CD4-positive, alpha-beta T cell treated with Interleukin-17A for 1 hour (primary cell): ENCODE measurements at regions not wholly inside any gene's neighbourhood (a gene's known extent, or its start where the extent isn't known, plus 50 kb on each side); places are given as distances from the start of the nearest gene placed in this dataset.
A peak's percentile ranks its signal among the peaks of the same experiment; 100 is the strongest.
"Not testable (repeated sequence)": the region's sequence is repeated elsewhere in the genome, so short reads cannot be mapped to it uniquely, and the experiment has no call there.

Experiments used
- DNase-seq: peaks from one replicate; pipeline ENCODE4 v3.0.0-alpha.2; 2020

- no peak for DNase-seq
These were observed 264.0 kb downstream of the CTH start for GRCh38 chr1:70674941-70675685.

GRCh38 chr1:70675737-70676156 lies 264.7 kb downstream of the CTH start:
- no peak for DNase-seq

GRCh38 chr1:70685300-70686286 lies 274.5 kb downstream of the CTH start:
- DNase-seq: peak; percentile 47

- DNase-seq: no peak
These were observed 277.5 kb downstream of the CTH start for GRCh38 chr1:70688580-70688979.

GRCh38 chr1:70706381-70707037 lies 295.4 kb downstream of the CTH start:
- DNase-seq: no peak

- no peak for DNase-seq
These were observed 296.1 kb downstream of the CTH start for GRCh38 chr1:70707214-70707613.

GRCh38 chr1:70714149-70714548 lies 303.1 kb downstream of the CTH start:
- DNase-seq: no peak

- no peak for DNase-seq
These were observed 306.1 kb downstream of the CTH start for GRCh38 chr1:70717211-70717610.

GRCh38 chr1:70717656-70718055 lies 306.6 kb downstream of the CTH start:
- DNase-seq: no peak

- no peak for DNase-seq
These were observed 307.1 kb downstream of the CTH start for GRCh38 chr1:70718086-70718630.

GRCh38 chr1:70719154-70719553 lies 308.1 kb downstream of the CTH start:
- no peak for DNase-seq

GRCh38 chr1:70720109-70720508 lies 309.0 kb downstream of the CTH start:
- DNase-seq: no peak

GRCh38 chr1:70720521-70720920 lies 309.5 kb downstream of the CTH start:
- DNase-seq: no peak

GRCh38 chr1:70727886-70728489 lies 316.9 kb downstream of the CTH start:
- no peak for DNase-seq

GRCh38 chr1:70736518-70736917 lies 311.1 kb downstream of the PTGER3 start:
- DNase-seq: not testable (repeated sequence)

- DNase-seq: no peak
These were observed 310.5 kb downstream of the PTGER3 start for GRCh38 chr1:70737125-70737524.

- no peak for DNase-seq
These were observed 309.0 kb downstream of the PTGER3 start for GRCh38 chr1:70738624-70739023.

- no peak for DNase-seq
These were observed 302.4 kb downstream of the PTGER3 start for GRCh38 chr1:70745199-70745598.

GRCh38 chr1:70746062-70746461 lies 301.6 kb downstream of the PTGER3 start:
- not testable (repeated sequence) for DNase-seq

GRCh38 chr1:70747123-70747522 lies 300.5 kb downstream of the PTGER3 start:
- not testable (repeated sequence) for DNase-seq

GRCh38 chr1:70751676-70752287 lies 295.8 kb downstream of the PTGER3 start:
- not testable (repeated sequence) for DNase-seq

- no peak for DNase-seq
These were observed 292.9 kb downstream of the PTGER3 start for GRCh38 chr1:70754701-70755100.
